GM18502 (cell line): ENCODE measurements at regions not wholly inside any gene's neighbourhood (a gene's known extent, or its start where the extent isn't known, plus 50 kb on each side); places are given as distances from the start of the nearest gene placed in this dataset.
"Not testable (repeated sequence)": the region's sequence is repeated elsewhere in the genome, so short reads cannot be mapped to it uniquely, and the experiment has no call there.

Source experiments
- ATAC-seq: cut with Tn5 transposase; IDR thresholded peaks from one replicate; pipeline ENCODE4 v1.9.1; 2021; ENCODE audit warnings: mild to moderate bottlenecking; ENCODE audit not compliant: unreplicated experiment, poor library complexity

DNA sequence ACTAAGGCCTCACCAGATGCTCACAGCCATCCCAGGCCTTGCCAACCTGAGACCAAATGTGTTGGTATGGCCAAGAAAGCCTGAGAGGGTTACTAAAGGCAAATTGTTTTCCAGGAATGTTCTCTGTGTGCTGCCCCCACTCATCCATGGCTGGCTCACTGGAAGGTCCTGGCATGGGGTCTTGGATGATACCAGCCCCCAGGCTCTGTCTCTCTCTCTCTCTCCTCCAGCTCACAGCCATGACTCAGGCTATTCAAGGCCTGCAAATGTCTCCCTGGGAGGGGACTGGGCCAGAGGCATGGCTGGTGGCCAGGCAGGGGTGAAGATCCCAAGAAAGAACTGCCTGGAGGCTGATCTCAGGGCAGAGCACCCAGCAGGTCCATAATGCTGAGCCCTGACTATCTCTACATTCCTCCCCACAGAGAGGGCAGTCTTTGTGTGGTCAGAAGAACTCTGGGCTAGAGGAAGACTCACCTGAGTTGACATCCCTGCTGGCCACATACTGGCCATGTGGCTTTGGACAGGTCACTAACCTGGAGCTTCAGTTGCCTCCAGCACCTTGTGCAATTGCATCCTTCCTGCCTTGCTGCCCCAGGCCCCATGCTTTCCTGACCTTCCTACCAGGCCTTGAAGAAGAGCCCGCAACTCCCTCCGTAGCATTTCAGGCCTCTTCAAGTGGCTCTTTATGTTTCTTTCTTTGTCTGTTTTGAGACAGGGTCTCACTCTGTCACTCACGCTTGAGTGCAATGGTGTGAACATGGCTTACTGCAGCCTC lies 150.4 kb downstream of the ZFP36L2 start:
- ATAC-seq = no peak

DNA sequence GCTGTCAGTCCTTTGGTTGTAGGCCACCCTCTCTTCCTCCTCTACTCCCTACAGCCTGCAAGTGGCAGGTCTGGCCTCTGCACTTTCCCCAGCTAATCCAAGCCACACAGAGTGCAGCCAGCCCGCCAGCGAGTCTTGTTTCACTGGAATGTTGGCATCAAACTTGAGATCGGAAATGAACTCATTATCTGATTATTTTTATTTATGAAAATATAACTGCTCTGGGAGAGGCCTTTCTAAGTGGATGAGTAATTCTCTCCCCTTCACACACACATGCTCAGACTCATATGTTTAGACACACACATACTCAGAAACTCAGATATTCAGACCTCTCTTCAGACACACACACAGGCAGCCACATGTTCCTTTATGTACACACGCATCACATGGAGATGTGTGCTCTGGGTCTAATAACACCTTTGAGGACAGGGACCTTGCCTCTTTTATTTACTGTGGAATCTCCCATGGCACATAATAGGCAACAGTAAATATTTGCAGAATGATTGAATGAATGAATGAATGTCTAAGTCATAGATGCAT lies 151.3 kb downstream of the ZFP36L2 start:
- ATAC-seq = no peak

GRCh38 chr2:43074592-43075053 lies 151.8 kb downstream of the ZFP36L2 start:
- ATAC-seq = no peak

DNA sequence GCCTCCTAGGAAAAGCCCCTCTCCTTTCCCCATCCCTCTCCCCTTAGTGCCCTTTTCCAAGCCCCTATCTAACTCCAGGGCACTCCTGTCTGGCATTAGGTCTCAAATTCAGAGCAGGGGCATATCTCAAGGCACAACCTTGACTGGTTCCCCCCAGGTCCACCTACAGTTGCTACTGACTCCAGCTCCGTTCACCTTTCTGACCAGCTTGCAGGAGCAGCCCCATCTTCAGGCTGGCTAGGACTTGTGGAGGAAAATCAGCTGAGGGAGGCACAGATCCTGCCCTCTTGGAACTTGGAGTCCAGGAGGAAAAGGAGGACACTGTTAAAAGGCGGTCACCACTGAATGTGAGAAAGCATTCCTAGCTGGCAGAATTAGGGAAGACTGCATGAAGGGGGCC lies 152.4 kb downstream of the ZFP36L2 start:
- ATAC-seq = no peak

- ATAC-seq = no peak
Observed at GRCh38 chr2:43073401-43073825, 153.0 kb downstream of the ZFP36L2 start.

- ATAC-seq = no peak
Observed at GRCh38 chr2:43071599-43072550, 154.5 kb downstream of the ZFP36L2 start.

DNA sequence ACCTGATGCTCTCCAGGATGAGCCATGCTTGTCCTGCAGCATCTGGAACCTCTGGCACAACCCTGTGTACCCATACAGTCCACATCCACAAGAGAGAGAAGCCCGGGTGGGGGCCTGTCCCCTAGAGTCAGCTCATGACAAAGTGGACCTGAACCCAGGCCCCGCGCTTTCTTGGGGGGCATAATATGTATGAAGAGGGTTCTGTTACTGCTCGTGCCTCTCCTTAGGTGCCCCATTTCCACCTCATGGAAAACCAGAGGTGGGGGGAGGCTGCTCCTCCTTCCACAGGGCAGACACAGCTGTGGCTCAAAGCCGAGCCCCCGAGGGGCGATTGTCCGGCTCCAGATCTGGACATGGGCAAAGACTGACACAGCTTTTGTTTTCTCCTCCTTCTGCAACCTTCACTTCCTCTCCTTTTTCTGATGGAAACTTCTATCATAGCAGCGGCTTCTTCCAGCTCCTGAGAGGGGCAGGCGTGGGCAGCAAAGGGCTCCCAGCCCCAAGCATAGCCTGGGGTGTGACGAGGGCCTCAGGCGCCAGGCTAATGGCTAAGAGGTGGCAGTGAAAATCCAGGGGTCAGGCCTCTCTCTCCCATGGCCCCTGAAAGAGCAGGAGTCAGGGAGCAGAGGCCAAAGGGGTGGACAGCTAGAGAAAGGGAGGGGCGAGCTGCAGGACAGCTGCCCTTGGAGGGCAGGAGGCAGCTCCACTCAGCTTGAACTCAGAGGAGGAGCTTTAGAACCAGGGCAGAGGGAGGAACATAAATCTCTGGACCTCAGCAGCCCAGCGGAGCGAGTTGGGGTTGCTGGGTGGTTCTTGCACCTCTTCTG lies 155.5 kb downstream of the ZFP36L2 start:
- no peak for ATAC-seq

DNA sequence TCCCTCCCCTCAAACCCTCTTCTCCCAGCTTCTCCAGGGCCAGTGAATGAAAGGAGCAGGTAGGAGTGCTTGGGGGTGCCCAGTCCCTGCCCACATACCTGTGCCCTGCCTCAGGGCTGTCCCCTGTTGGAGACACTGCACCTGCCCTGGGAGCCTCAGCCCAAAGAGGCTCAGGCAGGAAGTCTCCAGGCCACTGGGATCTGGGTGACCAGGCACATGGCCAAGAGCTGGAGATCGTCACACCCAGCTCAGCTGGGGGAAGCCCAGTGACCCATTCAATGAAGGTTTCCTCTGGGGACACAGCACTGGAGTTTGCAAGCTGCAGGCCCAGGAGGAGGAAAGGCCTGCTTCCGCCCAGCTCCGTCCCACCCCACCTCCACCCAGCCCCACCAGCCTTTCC lies 156.4 kb downstream of the ZFP36L2 start:
- ATAC-seq = no peak

GRCh38 chr2:43068631-43069517 lies 157.5 kb downstream of the ZFP36L2 start:
- no peak for ATAC-seq

DNA sequence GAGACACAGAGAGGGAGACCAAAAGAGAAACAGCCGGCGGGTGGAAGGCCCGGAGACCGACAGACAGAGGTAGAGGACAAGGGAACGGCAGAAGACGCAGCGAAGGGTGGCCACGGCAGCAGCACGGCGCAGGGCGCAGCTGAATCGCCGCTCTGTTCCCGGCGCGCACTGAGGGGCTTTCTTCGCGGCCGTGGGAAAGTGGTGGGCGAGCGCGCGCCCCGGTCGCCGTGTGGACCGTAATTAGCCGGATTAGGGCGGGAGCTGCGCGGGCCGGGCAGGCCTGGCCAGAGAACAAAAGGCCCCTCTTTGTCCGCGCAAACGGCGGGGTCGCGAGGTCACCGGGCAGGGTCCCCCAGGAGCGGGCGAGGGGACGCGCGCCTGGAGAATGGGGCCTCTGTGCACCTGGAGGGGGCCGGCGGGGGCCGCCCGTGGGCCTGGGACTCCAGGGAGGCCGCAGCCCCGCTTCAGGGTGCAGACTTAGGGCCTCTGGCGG lies 158.3 kb downstream of the ZFP36L2 start:
- ATAC-seq = no peak

GRCh38 chr2:43067254-43068040 lies 159.0 kb downstream of the ZFP36L2 start:
- ATAC-seq = no peak

DNA sequence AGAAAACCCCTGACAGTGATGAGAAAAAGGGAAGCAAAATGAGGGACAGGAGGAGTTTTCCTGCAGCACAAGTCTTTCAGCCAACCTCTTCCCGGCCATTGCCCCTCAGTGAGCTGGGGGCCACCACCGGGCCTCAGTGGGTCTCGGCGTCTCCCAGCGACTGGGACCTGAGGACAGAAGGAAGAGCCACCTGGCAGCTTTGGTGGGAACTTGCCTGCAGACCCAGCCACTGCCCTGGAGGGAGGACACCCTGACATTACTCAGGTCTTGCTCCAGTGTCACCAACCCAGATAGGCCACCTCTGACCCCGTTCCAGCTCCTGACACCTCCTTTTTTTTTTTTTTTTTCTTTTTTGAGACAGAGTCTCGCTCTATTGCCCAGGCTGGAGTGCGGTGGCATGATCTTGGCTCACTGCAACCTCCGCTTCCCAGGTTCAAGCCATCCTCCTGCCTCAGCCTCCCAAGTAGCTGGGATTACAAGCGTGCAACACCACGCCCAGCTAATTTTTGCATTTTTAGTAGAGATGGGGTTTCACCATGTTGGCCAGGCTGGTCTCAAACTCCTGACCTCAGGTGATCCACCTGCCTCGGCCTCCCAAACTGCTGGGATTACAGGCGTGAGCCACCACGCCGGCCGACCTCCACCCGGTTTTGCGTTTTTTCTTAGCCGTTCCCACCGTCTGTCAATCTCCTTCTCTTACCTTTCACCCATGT lies 159.7 kb downstream of the ZFP36L2 start:
- ATAC-seq = not testable (repeated sequence)

DNA sequence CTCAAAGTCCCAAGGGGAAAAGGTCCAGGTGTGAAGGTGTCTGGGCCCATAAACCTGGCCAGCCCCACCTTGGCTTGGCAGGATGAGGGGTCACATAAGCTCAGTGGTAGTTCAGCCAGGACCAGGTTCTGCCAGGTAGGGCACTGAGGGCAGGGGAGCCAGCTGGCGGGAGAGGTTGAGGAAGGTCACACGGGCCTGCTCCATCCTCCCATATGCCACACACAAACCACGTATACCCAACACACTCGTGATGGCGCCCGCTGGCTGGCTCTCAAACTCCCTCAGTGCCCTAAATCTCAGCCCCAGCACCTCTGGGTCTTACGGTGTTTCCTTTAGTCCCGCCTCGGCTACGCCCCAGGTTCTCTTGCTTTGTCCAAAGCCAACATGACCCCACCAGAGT lies 160.5 kb downstream of the ZFP36L2 start:
- ATAC-seq = no peak

DNA sequence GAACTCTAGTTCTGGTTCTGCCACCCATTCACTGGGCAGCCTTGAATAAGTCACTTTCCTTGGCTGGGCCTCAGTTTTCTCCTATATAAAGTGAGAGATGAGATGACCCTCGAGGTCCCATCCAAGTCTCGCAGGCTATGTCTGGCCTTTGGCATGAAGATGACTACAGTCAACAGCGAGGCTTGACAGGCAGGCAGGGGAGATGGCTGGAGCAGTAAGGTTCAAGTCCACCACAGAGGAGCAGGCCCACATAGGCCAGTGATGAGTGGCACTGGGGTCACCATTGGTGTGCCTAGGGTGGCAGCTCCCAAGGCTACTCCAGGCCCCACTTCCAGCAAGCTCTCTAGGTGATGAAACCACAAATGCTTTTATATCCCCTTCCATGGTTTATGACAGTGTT lies 161.4 kb downstream of the ZFP36L2 start:
- no peak for ATAC-seq

DNA sequence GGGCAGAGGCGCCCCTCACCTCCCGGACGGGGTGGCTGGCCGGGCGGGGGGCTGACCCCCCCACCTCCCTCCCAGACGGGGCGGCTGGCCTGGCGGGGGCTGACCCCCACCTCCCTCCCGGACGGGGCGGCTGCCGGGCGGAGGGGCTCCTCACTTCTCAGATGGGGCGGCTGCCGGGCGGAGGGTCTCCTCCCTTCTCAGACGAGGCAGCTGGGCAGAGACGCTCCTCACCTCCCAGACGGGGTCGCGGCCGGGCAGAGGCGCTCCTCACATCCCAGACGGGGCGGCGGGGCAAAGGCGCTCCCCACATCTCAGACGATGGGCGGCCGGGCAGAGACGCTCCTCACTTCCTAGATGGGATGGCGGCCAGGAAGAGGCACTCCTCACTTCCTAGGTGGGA lies 163.3 kb downstream of the ZFP36L2 start:
- not testable (repeated sequence) for ATAC-seq

DNA sequence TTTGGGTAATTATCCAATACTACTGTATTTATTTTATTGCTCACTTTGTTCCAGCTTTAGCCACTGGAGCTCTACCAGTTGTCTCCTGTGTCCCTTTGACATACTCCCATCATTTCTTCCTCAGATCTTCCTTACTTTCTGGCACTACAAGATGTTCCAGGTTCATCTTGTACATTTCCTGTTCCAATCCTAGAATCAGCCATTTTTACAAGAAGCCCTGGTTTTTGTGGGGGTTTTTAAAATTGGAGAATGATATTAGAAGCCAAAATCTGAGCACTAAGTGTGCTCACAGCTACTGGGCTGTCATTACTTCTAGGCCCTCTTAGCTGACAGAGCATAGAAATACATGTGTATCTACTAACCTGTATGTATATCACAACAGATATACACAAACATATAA lies 164.3 kb downstream of the ZFP36L2 start:
- ATAC-seq = no peak

DNA sequence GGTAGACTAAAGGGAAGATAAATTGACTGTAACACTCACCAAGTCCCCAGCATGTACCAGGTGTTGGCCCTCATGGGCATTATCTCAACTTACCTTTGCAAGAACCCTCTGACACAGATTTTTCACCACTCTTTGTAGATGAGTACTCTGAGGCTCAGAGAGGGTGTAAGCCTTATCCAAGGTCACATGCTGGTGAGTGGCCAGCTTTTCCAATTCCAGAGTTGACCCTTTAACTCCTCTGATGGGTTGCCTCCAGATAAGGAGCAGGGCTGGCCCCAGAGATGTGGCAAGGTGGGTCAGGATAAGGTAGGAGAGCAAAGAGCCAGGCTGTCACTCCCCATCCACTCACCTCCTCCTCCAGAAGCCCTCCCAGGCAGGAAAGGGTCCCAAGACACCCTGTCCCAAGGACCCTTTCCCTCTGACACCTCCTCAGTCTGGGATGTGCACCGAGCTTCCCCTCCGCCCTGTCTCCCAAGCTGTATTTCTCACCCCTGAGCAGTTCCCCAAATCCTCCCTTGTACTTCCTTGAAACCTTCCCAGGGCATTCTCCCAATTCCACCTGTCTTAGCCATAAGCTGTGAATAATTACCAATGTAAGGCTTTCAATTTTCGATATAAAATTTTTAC lies 165.9 kb downstream of the ZFP36L2 start:
- no peak for ATAC-seq
